H9 (cell line): ENCODE measurements at regions not wholly inside any gene's neighbourhood (a gene's known extent, or its start where the extent isn't known, plus 50 kb on each side); places are given as distances from the start of the nearest gene placed in this dataset.

Source experiments
- DNase-seq: peaks from one replicate; pipeline ENCODE4 v3.0.0-alpha.2; 2017
- H2AFZ ChIP-seq: one replicate; pipeline ENCODE4 v1.6.1; 2013; ENCODE audit warnings: mild to moderate bottlenecking, low read length, control low read depth, moderate library complexity
- H2AK5ac ChIP-seq: 2 replicates; pipeline ENCODE4 v1.6.1; 2013; ENCODE audit warnings: low read length, control low read depth, mixed read lengths; ENCODE audit not compliant: insufficient read length
- H2BK120ac ChIP-seq: one replicate; pipeline ENCODE4 v1.6.1; 2013; ENCODE audit warnings: low read depth, mild to moderate bottlenecking, low read length, control low read depth, inconsistent platforms; ENCODE audit not compliant: poor library complexity, severe bottlenecking
- H2BK12ac ChIP-seq: 2 replicates; pipeline ENCODE4 v1.6.1; 2013; ENCODE audit warnings: low read length, control low read depth, mixed read lengths, low read depth; ENCODE audit not compliant: insufficient read length
- H2BK15ac ChIP-seq: 2 replicates; pipeline ENCODE4 v1.6.1; 2013; ENCODE audit warnings: low read depth, low read length, control low read depth
- H2BK20ac ChIP-seq: one replicate; pipeline ENCODE4 v1.6.1; 2013; ENCODE audit warnings: low read depth, mild to moderate bottlenecking, low read length, control low read depth, inconsistent platforms; ENCODE audit not compliant: poor library complexity, severe bottlenecking
- H2BK5ac ChIP-seq: 2 replicates; pipeline ENCODE4 v1.6.1; 2013; ENCODE audit warnings: low read length, control low read depth, mixed read lengths; ENCODE audit not compliant: insufficient read length
- H3K14ac ChIP-seq: 2 replicates; pipeline ENCODE4 v1.6.1; 2013; ENCODE audit warnings: low read length, control low read depth; ENCODE audit not compliant: insufficient read depth
- H3K18ac ChIP-seq: 2 replicates; pipeline ENCODE4 v1.6.1; 2013; ENCODE audit warnings: low read depth, mild to moderate bottlenecking, mixed read lengths, low read length, control low read depth; ENCODE audit not compliant: insufficient read length
- H3K23ac ChIP-seq: 2 replicates; pipeline ENCODE4 v1.6.1; 2013; ENCODE audit warnings: low read length, control low read depth, mixed read lengths, low read depth; ENCODE audit not compliant: insufficient read length
- H3K23me2 ChIP-seq: 2 replicates; pipeline ENCODE4 v1.6.1; 2013; ENCODE audit warnings: low read depth, mild to moderate bottlenecking, mixed read lengths, low read length, control low read depth; ENCODE audit not compliant: insufficient read length, poor library complexity, severe bottlenecking
- H3K27ac ChIP-seq: 2 replicates; pipeline ENCODE4 v1.5.1; 2013; ENCODE audit warnings: low read length, control low read depth, mixed read lengths, low read depth; ENCODE audit not compliant: insufficient read length
- H3K27me3 ChIP-seq: 2 replicates; pipeline ENCODE4 v1.6.1; 2013; ENCODE audit warnings: low read length, control low read depth, inconsistent platforms; ENCODE audit not compliant: insufficient read depth
- H3K4ac ChIP-seq: 2 replicates; pipeline ENCODE4 v1.6.1; 2013; ENCODE audit warnings: low read depth, mild to moderate bottlenecking, control low read depth, inconsistent platforms, low read length, moderate library complexity
- H3K4me1 ChIP-seq: 2 replicates; pipeline ENCODE4 v1.6.1; 2013; ENCODE audit warnings: low read length, control low read depth, inconsistent platforms; ENCODE audit not compliant: insufficient read depth
- H3K4me2 ChIP-seq: 2 replicates; pipeline ENCODE4 v1.6.1; 2013; ENCODE audit warnings: low read length, control low read depth, mixed read lengths; ENCODE audit not compliant: insufficient read length, insufficient read depth
- H3K56ac ChIP-seq: 2 replicates; pipeline ENCODE4 v1.6.1; 2013; ENCODE audit warnings: low read depth, mild to moderate bottlenecking, mixed read lengths, low read length, control low read depth; ENCODE audit not compliant: insufficient read length
- H3K79me1 ChIP-seq: 2 replicates; pipeline ENCODE4 v1.6.1; 2013; ENCODE audit warnings: low read depth, mild to moderate bottlenecking, moderate library complexity, low read length, control low read depth, inconsistent platforms; ENCODE audit not compliant: insufficient read depth, poor library complexity, severe bottlenecking
- H3K79me2 ChIP-seq: 2 replicates; pipeline ENCODE4 v1.6.1; 2013; ENCODE audit warnings: low read length, control low read depth, inconsistent platforms; ENCODE audit not compliant: insufficient read depth
- H3K9ac ChIP-seq: 2 replicates; pipeline ENCODE4 v1.6.1; 2013; ENCODE audit warnings: low read length, control low read depth, mixed read lengths; ENCODE audit not compliant: insufficient read length; ENCODE audit errors: extremely low read depth
- H3K9me3 ChIP-seq: one replicate; pipeline ENCODE4 v1.6.1; 2013; ENCODE audit warnings: low read depth, low read length, inconsistent platforms; ENCODE audit not compliant: control insufficient read depth
- H3T11ph ChIP-seq: one replicate; pipeline ENCODE4 v1.6.1; 2013; ENCODE audit warnings: mild to moderate bottlenecking, low read length, control low read depth, inconsistent platforms
- H4K20me1 ChIP-seq: one replicate; pipeline ENCODE4 v1.6.1; 2013; ENCODE audit not compliant: control insufficient read depth, insufficient read length, insufficient read depth
- H4K5ac ChIP-seq: 2 replicates; pipeline ENCODE4 v1.6.1; 2013; ENCODE audit warnings: low read depth, mild to moderate bottlenecking, mixed read lengths, low read length, control low read depth; ENCODE audit not compliant: insufficient read length
- H4K8ac ChIP-seq: replicated peaks from 2 replicates; pipeline ENCODE4 v1.6.1; 2013; ENCODE audit warnings: low read length, control low read depth, mixed read lengths, low read depth; ENCODE audit not compliant: insufficient read length
- H4K91ac ChIP-seq: 2 replicates; pipeline ENCODE4 v1.6.1; 2013; ENCODE audit warnings: low read depth, mild to moderate bottlenecking, moderate library complexity, mixed read lengths, low read length, control low read depth; ENCODE audit not compliant: insufficient read length
- H3K27ac Mint-ChIP-seq, 3 experiments: 2 replicates in 2 of 3; 3 replicates in 1 of 3; pipeline ENCODE4 v1.8.0; 2020 to 2021; ENCODE audit warnings: mixed read lengths in 3 of 3, mild to moderate bottlenecking in 1 of 3, moderate library complexity in 1 of 3
- H3K27me3 Mint-ChIP-seq: 2 replicates; pipeline ENCODE4 v1.8.0; 2021; ENCODE audit warnings: low read depth, mild to moderate bottlenecking, moderate library complexity, mixed read lengths
- H3K36me3 Mint-ChIP-seq, 3 experiments: 2 replicates in 2 of 3; 3 replicates in 1 of 3; pipeline ENCODE4 v1.8.0; 2020 to 2021; ENCODE audit warnings: low read depth in 3 of 3, mixed read lengths in 3 of 3; ENCODE audit not compliant: insufficient read depth in 1 of 3
- H3K4me1 Mint-ChIP-seq, 2 experiments: 2 replicates each; pipeline ENCODE4 v1.8.0; 2020; ENCODE audit warnings: mixed read lengths in 2 of 2
- H3K4me3 Mint-ChIP-seq, 2 experiments: 2 replicates in 1 of 2; 3 replicates in 1 of 2; pipeline ENCODE4 v1.8.0; 2020 to 2021; ENCODE audit warnings: mild to moderate bottlenecking in 2 of 2, mixed read lengths in 2 of 2, moderate library complexity in 1 of 2
- H3K9me3 Mint-ChIP-seq, 2 experiments: 2 replicates in 1 of 2; 3 replicates in 1 of 2; pipeline ENCODE4 v1.8.0; 2020; ENCODE audit warnings: mild to moderate bottlenecking in 2 of 2, mixed read lengths in 2 of 2, moderate library complexity in 1 of 2
- CTCF ChIP-seq: fragments of 200-600 bp; sonication (generic); conservative IDR thresholded peaks from 3 replicates; pipeline ENCODE4 v1.8.0; 2021; ENCODE audit warnings: antibody characterized with exemption, mild to moderate bottlenecking
- WGBS: extraction: QIAGEN DNeasy Blood & Tissue Kit; methylation state at CpG from one replicate; pipeline ENCODE4 v1.1.7; 2013; ENCODE audit warnings: missing lambda C conversion rate, low lambda C conversion rate, mixed read lengths; ENCODE audit not compliant: insufficient read length; ENCODE audit errors: extremely low coverage; 5-methylcytosine and 5-hydroxymethylcytosine counted together

GRCh38 chr12:68482660-68483059, 128.0 kb upstream of the RAP1B start:
- no peak overlapping the region for H2AFZ ChIP-seq

More at GRCh38 chr12:68482660-68483059, 128.0 kb upstream of the RAP1B start:
- Histone ChIP-seq H2BK12ac (no peak overlapping the region), H2BK15ac (no peak overlapping the region), H3K4me2 (no peak overlapping the region), H3K27ac (no peak overlapping the region), H3T11ph (no peak overlapping the region), H4K8ac (no peak overlapping the region), H3K23me2 (no peaks in the 10 kb centered on the region), H3K4me1 (no peaks in the 10 kb centered on the region; the same call in 1 of the 2 replicates), H3K14ac (no peak overlapping the region), H2BK120ac (no peak overlapping the region), H2BK20ac (no peak overlapping the region), H2AK5ac (no peak overlapping the region), H4K5ac (peak overlapping the region; percentile 72), H4K20me1 (no peaks in the 10 kb centered on the region), H2BK5ac (no peak overlapping the region), H3K79me1 (no peaks in the 10 kb centered on the region), H3K18ac (no peak overlapping the region), H3K9me3 (no peaks in the 10 kb centered on the region), H3K23ac (no peak overlapping the region), H3K79me2 (no peaks in the 10 kb centered on the region), H3K9ac (no peak overlapping the region), H4K91ac (no peak overlapping the region), H3K4ac (no peak overlapping the region), H3K56ac (no peak overlapping the region), H3K27me3 (no peaks in the 10 kb centered on the region)
- no peak overlapping the region for H3K4me3 Mint-ChIP-seq
- TF ChIP-seq CTCF = no peak
- no CpG with 5 or more reads among the region's 1 CpG for WGBS
- peaks cover 4 to 8% of the 10 kb centered on the region in 2 experiments; a peak in 3 of 5 replicates for H3K9me3 Mint-ChIP-seq
- no peak overlapping the region for H3K27ac Mint-ChIP-seq
- peaks cover 2% of the 10 kb centered on the region; the same call in 1 of the 2 replicates for H3K27me3 Mint-ChIP-seq
- peaks cover 0 to 3% (median 0%) of the 10 kb centered on the region in 3 experiments; a peak in 3 of 7 replicates for H3K36me3 Mint-ChIP-seq
- DNase-seq = no peak
- peaks cover 8 to 15% of the 10 kb centered on the region in 2 experiments for H3K4me1 Mint-ChIP-seq
